Tibial nerve (tissue), 4 donors: ENCODE measurements at regions not wholly inside any gene's neighbourhood (a gene's known extent, or its start where the extent isn't known, plus 50 kb on each side); places are given as distances from the start of the nearest gene placed in this dataset.

Experiments
- CTCF ChIP-seq, 5 experiments: fragments of 200-600 bp in 3 of 5; fragments of 450-650 bp in 2 of 5; sonication (generic) in 3 of 5; IDR thresholded peaks; one replicate each; pipeline ENCODE4 v1.5.1; 2016 to 2019; ENCODE audit warnings: antibody characterized with exemption in 5 of 5, mild to moderate bottlenecking in 3 of 5, moderate library complexity in 2 of 5
- EP300 ChIP-seq, 2 donors: sonication (generic); formaldehyde crosslinking; IDR thresholded peaks; one replicate each; pipeline ENCODE4 v1.6.1; 2017; ENCODE audit warnings: antibody characterized with exemption in 2 of 2, mild to moderate bottlenecking in 1 of 2
- POLR2A ChIP-seq, 2 donors: fragments of 450-650 bp; IDR thresholded peaks; one replicate each; pipeline ENCODE4 v1.6.1; 2017; ENCODE audit warnings: antibody characterized with exemption in 2 of 2, mild to moderate bottlenecking in 2 of 2, moderate library complexity in 2 of 2

DNA sequence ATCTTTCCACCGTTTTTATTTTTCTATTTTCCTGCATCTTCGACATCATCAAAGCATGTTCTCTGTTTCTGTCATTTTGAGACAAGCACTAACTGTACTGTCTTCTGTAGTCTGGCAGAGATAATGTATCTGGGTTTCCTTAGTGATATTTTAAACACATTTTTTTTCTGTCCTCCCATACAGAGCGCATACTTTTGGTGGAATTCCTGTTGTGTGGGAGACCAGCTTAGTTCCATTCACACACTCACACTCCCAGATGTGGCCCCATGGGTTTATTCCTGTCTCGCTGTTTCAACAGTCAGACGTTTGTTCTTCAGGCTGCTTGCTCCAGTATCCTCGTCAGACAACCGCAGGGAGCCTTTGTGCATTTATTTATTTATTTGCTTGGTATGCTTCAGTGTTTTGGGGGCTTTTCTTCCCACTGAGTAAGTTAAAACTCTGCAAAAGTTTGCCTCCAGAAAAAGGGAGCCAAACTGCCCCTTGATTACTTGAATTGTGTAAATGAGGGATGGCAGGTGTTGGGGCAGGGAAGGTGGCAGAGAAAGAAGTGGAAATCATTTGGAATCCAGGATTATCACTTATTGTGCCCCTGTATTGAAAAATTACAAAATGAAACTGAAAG lies 456.8 kb upstream of the KLF6 start:
- TF ChIP-seq CTCF (IDR thresholded peaks at IDR 0.05) (no peak), POLR2A (IDR thresholded peaks at IDR 0.05) (no peak), EP300 (IDR thresholded peaks at IDR 0.05) (peak in 1 of 2 donors; percentile 77)
